GM23248 (cell line): ENCODE measurements at regions not wholly inside any gene's neighbourhood (a gene's known extent, or its start where the extent isn't known, plus 50 kb on each side); places are given as distances from the start of the nearest gene placed in this dataset.

Experiments used
- DNase-seq: peaks from one replicate; pipeline ENCODE4 v3.0.0-alpha.2; 2015
- H2AFZ ChIP-seq: fragments of 200-600 bp; sonication (generic); 2 replicates; pipeline ENCODE4 v1.6.1; 2016; ENCODE audit warnings: antibody characterized with exemption
- H3F3A ChIP-seq: fragments of 200-600 bp; sonication (generic); 2 replicates; pipeline ENCODE4 v1.6.1; 2016; ENCODE audit warnings: mild to moderate bottlenecking, antibody characterized with exemption, mixed run types; ENCODE audit not compliant: insufficient read depth
- H3K27ac ChIP-seq: fragments of 200-600 bp; sonication (generic); 2 replicates; pipeline ENCODE4 v1.5.1; 2016; ENCODE audit warnings: mild to moderate bottlenecking
- H3K27me3 ChIP-seq: fragments of 200-600 bp; sonication (generic); replicated peaks from 2 replicates; pipeline ENCODE4 v1.6.1; 2016; ENCODE audit warnings: mild to moderate bottlenecking; ENCODE audit not compliant: insufficient read depth
- H3K36me3 ChIP-seq: fragments of 200-600 bp; sonication (generic); 2 replicates; pipeline ENCODE4 v1.6.1; 2016; ENCODE audit warnings: low read depth, mild to moderate bottlenecking
- H3K4me1 ChIP-seq: fragments of 200-600 bp; sonication (generic); 2 replicates; pipeline ENCODE4 v1.6.1; 2016; ENCODE audit warnings: mild to moderate bottlenecking; ENCODE audit not compliant: insufficient read depth
- H3K4me2 ChIP-seq: fragments of 200-600 bp; sonication (generic); one replicate; pipeline ENCODE4 v1.6.1; 2016; ENCODE audit warnings: mild to moderate bottlenecking; ENCODE audit not compliant: unreplicated experiment
- H3K4me3 ChIP-seq: fragments of 200-600 bp; sonication (generic); 2 replicates; pipeline ENCODE4 v1.5.1; 2016; ENCODE audit warnings: mild to moderate bottlenecking
- H3K79me2 ChIP-seq: fragments of 200-600 bp; sonication (generic); 2 replicates; pipeline ENCODE4 v1.6.1; 2016; ENCODE audit warnings: mild to moderate bottlenecking; ENCODE audit not compliant: insufficient read depth
- H3K9ac ChIP-seq: fragments of 200-600 bp; sonication (generic); 2 replicates; pipeline ENCODE4 v1.6.1; 2016; ENCODE audit warnings: mild to moderate bottlenecking
- H3K9me2 ChIP-seq: fragments of 200-600 bp; sonication (generic); 2 replicates; pipeline ENCODE4 v1.6.1; 2016; ENCODE audit warnings: mixed run types, mild to moderate bottlenecking, moderate library complexity; ENCODE audit not compliant: insufficient read depth
- H3K9me3 ChIP-seq: fragments of 200-600 bp; sonication (generic); one replicate; pipeline ENCODE4 v1.6.1; 2017; ENCODE audit warnings: low read depth
- H4K20me1 ChIP-seq: fragments of 200-600 bp; sonication (generic); 2 replicates; pipeline ENCODE4 v1.6.0; 2016; ENCODE audit not compliant: insufficient read depth
- EZH2 ChIP-seq: fragments of 200-600 bp; sonication (generic); IDR thresholded peaks from 2 replicates; pipeline ENCODE4 v1.6.1; 2018; ENCODE audit warnings: antibody characterized with exemption, mild to moderate bottlenecking; ENCODE audit not compliant: insufficient read depth, poor library complexity, severe bottlenecking
- EZH2phosphoT487 ChIP-seq: fragments of 200-600 bp; sonication (generic); IDR thresholded peaks from 2 replicates; pipeline ENCODE4 v1.6.1; 2018; ENCODE audit warnings: antibody characterized with exemption, moderate library complexity, mild to moderate bottlenecking, low read depth; ENCODE audit not compliant: insufficient read depth
- WGBS, 2 experiments: methylation state at CpG; one replicate each; pipeline ENCODE4 v1.1.6; 2015 to 2017; ENCODE audit warnings: low lambda C conversion rate in 2 of 2, low coverage in 1 of 2; ENCODE audit errors: missing lambda C conversion rate in 2 of 2; 5-methylcytosine and 5-hydroxymethylcytosine counted together
- in situ Hi-C: fragments of 300-500 bp; cut with MboI; formaldehyde crosslinking; loops from 2 replicates; pipeline ENCODE4 v1.15.0; 2020

- no peaks in the 10 kb centered on the region for H3K79me2 ChIP-seq
- 47 to 48% methylated on average over 11 of the region's 11 CpGs for WGBS, 2 experiments
- H3K9me3 ChIP-seq = no peaks in the 10 kb centered on the region
- peaks cover 26% of the 10 kb centered on the region for H3K27me3 ChIP-seq
- no peak overlapping the region for H3K9ac ChIP-seq
- no peak overlapping the region for H3K4me3 ChIP-seq
- H2AFZ ChIP-seq = no peak overlapping the region
- H4K20me1 ChIP-seq = no peaks in the 10 kb centered on the region
- TF ChIP-seq EZH2phosphoT487 = no peak
- no peak for TF ChIP-seq EZH2
- H3K36me3 ChIP-seq = no peaks in the 10 kb centered on the region
- no peaks in the 10 kb centered on the region for H3K4me1 ChIP-seq
- no peak for DNase-seq
- H3K4me2 ChIP-seq = no peak overlapping the region
- in situ Hi-C loops = no loop called here
- H3K9me2 ChIP-seq = no peaks in the 10 kb centered on the region
- no peaks in the 10 kb centered on the region for H3F3A ChIP-seq
- no peak overlapping the region for H3K27ac ChIP-seq
These were observed 57.6 kb downstream of the JRKL start for GRCh38 chr11:96447208-96448110.

- H2AFZ ChIP-seq = no peak overlapping the region
- no peak overlapping the region for H3K4me3 ChIP-seq
- DNase-seq = no peak
- no peaks in the 10 kb centered on the region for H3K79me2 ChIP-seq
- no peaks in the 10 kb centered on the region for H3F3A ChIP-seq
- TF ChIP-seq EZH2 (no peak), EZH2phosphoT487 (no peak)
- in situ Hi-C loops = no loop called here
- no peaks in the 10 kb centered on the region for H3K4me1 ChIP-seq
- no peak overlapping the region for H3K4me2 ChIP-seq
- no peaks in the 10 kb centered on the region for H3K9me2 ChIP-seq
- H3K9me3 ChIP-seq = no peaks in the 10 kb centered on the region
- H3K36me3 ChIP-seq = no peaks in the 10 kb centered on the region
- no peak overlapping the region for H3K27ac ChIP-seq
- H4K20me1 ChIP-seq = no peaks in the 10 kb centered on the region
- H3K27me3 ChIP-seq = peaks cover 26% of the 10 kb centered on the region
- H3K9ac ChIP-seq = no peak overlapping the region
- WGBS, 2 experiments = 45 to 52% methylated on average over 3 of the region's 3 CpGs
These were observed 58.4 kb downstream of the JRKL start for GRCh38 chr11:96448225-96448624.

GRCh38 chr11:96456111-96456510 lies 66.3 kb downstream of the JRKL start:
- Histone ChIP-seq H3K36me3 (no peaks in the 10 kb centered on the region), H3K9me2 (no peaks in the 10 kb centered on the region), H3F3A (no peaks in the 10 kb centered on the region), H3K9me3 (no peaks in the 10 kb centered on the region), H3K4me3 (no peak overlapping the region), H3K9ac (no peak overlapping the region), H3K4me1 (no peaks in the 10 kb centered on the region), H2AFZ (no peak overlapping the region), H3K27ac (no peak overlapping the region), H3K4me2 (no peak overlapping the region), H4K20me1 (no peaks in the 10 kb centered on the region), H3K79me2 (no peaks in the 10 kb centered on the region), H3K27me3 (peaks cover 50% of the 10 kb centered on the region)
- in situ Hi-C loops = no loop called here
- no peak for DNase-seq
- TF ChIP-seq EZH2phosphoT487 (no peak), EZH2 (no peak)

- H3K9ac ChIP-seq = no peak overlapping the region
- H3K4me1 ChIP-seq = no peaks in the 10 kb centered on the region
- WGBS, 2 experiments = 0 to 2% methylated on average over 3 of the region's 3 CpGs
- H3K79me2 ChIP-seq = no peaks in the 10 kb centered on the region
- H3K4me2 ChIP-seq = no peak overlapping the region
- no peak for DNase-seq
- H3K27ac ChIP-seq = no peak overlapping the region
- H3K4me3 ChIP-seq = no peak overlapping the region
- H3K9me3 ChIP-seq = no peaks in the 10 kb centered on the region
- no peak overlapping the region for H2AFZ ChIP-seq
- in situ Hi-C loops = no loop called here
- no peaks in the 10 kb centered on the region for H3F3A ChIP-seq
- no peak for TF ChIP-seq EZH2phosphoT487
- no peak for TF ChIP-seq EZH2
- H4K20me1 ChIP-seq = no peaks in the 10 kb centered on the region
- peaks cover 43% of the 10 kb centered on the region for H3K27me3 ChIP-seq
- H3K36me3 ChIP-seq = no peaks in the 10 kb centered on the region
- no peaks in the 10 kb centered on the region for H3K9me2 ChIP-seq
These were observed 69.9 kb downstream of the JRKL start for GRCh38 chr11:96459751-96460150.
